HG03439 (cell line): ENCODE measurements at regions not wholly inside any gene's neighbourhood (a gene's known extent, or its start where the extent isn't known, plus 50 kb on each side); places are given as distances from the start of the nearest gene placed in this dataset.
"Not testable (repeated sequence)": the region's sequence is repeated elsewhere in the genome, so short reads cannot be mapped to it uniquely, and the experiment has no call there.

Source experiments
- ATAC-seq: cut with Tn5 transposase; IDR thresholded peaks from one replicate; pipeline ENCODE4 v1.9.1; 2021; ENCODE audit warnings: mild to moderate bottlenecking, moderate library complexity; ENCODE audit not compliant: unreplicated experiment

DNA sequence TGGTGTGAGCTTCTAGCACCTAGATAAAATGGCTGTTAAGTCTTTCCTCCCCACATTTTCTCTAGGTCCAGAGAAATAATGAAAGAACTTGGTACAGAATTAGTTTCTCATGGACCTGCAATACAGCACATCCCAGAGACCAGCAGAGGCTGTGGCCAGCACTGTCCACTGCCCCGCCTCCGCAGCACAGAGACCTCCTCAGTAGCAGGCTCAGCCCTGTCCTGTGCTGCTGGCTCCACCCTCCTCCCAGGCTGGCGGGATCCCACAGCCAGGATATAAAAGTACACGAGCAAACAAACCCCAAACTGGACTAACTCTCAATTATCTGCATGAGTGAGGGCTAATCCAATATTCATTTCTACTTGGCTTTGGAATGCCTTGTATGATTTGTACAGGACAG is 401.5 kb downstream of the RPS6KC1 start:
- ATAC-seq = no peak

DNA sequence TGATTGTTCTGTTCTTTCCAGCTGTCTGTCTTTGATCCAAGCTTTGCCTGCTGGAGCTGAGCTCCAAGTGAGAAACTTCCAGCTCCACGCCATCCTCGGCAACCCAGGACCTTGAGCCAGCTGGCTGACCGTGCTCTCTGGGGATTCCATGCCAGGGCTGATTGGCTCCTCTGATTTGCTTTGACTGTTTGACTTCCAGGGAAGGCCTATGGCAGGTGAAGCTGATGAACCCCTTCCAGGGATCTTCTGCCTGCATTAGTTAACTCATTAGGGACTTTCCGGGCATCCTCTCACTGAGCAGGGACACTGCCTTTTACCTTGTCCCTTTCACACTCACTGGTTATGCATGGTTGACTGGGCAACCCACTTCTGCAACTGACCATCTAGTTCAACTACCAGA is 406.1 kb downstream of the RPS6KC1 start:
- ATAC-seq = no peak

DNA sequence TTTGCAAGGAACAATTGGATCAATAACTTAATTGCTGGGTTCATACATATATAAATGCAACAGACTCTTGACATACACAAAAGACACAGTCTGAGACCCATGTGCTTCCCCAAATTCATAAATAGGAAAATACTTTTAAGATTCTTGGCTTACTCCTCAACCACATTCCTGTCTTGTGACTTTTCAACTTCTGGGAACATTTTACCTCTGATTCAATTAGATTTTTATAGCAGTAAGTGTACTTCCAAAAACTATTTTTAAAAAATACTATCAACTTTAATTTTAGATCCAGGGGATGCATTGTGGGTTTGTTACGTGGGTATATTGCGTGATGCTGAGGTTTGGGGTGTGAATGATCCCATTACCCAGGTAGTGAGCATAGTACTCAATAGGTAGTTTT is 406.7 kb downstream of the RPS6KC1 start:
- no peak for ATAC-seq

DNA sequence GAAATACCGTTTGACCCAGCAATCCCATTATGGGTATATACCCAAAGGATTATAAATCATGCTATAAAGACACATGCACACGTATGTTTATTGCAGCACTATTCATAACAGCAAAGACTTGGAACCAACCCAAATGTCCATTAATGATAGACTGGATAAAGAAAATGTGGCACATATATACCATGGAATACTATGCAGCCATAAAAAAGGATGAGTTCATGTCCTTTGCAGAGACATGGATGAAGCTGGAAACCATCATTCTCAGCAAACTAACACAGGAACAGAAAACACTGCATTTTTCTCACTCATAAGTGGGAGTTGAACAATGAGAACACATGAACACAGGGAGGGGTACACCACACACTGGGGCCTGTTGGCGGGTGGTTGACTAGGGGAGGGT is 411.3 kb downstream of the RPS6KC1 start:
- ATAC-seq = not testable (repeated sequence)

DNA sequence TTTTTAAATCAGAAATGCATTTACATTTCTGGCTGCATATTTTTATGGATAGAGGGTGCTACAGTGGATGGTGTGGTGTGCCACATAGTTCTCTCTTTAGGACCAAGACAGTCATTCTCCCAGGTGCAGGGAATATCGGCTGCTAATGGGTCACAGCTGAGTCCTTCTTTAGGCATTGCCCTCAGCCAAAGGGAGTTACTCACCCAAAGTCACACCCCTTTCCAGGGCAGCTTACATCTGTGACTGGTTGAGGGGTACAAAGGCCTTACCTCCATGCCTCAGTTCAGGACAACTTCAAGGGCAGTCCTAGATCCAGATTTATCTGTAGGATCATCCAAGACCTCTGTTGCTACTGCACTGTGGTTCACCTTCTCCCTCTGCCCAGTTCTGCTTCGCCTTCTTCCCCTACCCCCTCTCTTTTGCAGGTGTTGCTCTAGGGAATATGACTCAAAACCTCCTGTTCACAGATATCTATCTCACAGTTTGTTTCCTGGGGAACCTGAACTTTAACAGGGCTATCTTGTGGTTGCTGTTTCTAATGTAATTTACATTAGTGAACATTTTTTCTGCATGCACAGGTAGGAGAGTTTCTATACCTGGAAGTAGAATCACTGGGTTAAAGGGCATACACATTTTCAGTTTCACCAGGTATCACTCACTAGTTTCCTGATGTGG is 413.9 kb downstream of the RPS6KC1 start:
- ATAC-seq = no peak

DNA sequence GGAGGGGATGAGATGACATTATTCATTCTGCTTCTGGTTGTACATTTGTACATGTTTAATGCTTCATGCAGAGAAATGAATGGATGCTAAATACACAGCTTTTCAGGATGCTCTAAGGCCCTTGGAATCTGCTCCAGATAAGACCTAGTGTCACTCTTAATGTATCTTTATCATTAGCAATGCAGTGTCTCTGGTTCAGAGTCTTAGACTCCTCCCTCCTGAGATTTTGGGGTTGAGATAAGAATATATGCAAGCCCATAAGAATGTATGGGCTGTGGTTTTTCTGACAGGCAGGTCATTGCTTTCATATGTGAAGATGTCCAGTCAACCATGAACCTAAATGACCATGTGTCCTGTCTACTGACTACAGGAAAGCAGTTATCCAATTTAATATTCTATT is 415.5 kb downstream of the RPS6KC1 start:
- no peak for ATAC-seq

DNA sequence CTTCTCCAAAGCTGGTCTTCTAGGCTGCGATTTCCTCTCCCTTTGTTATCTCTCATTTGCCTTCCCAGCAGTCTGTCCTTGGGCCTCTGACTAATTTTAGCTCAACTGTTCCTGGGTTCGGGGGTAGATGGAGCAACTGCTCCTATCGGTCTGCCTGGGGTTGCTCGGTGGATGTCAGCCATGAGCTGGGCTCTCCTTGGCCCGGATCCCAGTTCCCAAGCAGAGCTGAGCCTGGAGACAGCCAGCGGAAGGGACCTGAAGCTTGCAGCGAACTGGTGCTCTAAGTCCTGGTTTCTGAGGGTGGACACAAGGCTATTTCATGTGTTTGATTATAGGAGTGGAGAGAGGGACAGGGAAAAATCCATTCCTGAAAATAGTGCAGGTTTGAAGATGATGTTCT is 423.0 kb downstream of the RPS6KC1 start:
- no peak for ATAC-seq

DNA sequence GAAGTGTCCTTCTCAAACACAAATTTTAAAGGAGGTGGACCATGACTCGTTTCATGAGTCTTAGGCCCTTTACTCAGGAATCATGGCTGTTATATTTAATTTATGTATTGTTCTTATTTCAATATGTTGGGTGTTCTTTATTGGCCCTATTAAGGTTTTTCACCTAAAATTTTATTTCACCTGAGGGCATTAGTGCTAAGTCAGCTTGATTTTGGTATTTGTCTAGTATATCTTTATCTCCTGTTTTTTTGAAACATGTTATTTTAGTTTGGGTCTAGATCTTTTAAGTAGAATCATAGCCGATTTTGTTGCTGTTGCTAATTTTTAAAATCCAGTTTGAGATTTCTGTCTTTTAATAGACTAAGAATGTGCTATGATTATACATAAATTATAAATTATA is 430.4 kb downstream of the RPS6KC1 start:
- ATAC-seq = no peak

DNA sequence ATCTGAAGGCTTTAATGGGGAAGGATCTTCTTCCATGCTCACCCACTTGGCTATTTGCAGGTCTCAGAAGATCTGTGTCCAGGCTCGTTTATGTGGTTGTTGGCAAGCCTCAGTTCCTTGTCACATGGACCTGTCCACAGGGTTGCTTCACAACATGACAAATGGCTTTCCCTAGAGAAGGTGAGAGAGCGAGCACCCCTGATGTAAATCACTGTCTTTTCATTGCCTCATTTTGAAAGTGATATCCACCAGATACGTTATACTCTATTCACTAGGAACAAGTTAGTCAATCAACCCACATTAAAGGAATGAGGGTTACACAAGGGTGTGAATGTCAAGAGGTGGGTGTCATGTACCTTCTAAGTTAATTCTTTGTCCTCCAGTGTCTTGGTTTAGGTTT is 433.3 kb downstream of the RPS6KC1 start:
- ATAC-seq = no peak

DNA sequence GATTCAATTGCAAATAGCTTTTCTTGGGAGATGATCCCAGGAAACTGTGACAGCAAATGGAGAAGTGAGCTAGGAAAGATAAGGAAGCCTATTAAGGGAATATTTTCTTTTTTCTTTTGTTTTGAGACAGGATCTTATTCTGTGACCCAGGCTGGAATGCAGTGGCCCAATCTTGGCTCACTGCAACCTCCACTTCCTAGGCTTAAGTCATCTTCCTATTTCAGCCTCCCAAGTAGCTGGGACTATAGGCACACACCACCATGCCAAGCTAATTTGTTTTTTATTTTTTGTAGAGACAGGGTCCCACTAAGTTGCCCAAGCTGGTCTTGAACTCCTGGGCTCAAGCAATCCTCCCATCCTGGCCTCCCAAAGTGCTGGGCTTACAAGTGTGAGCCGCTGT is 433.7 kb downstream of the RPS6KC1 start:
- no peak for ATAC-seq

DNA sequence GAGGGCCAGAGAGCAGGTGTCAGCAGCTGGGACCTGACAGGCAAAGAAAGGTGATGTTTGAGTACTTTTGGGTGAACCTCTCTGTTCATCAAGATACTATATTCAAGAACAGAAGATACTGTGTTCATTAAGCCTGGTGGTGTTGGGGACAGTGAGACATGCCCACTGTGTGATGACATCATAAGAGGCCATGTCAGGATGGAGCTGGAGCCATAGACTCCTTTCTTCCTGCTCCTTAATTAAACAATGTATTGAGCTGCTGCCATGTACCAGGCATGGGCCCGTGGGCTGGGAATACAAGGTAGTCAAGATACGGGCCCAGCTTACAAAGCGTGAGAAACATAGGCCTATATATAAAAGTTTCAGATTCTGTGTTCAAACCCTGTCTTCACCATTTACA is 435.4 kb downstream of the RPS6KC1 start:
- no peak for ATAC-seq

DNA sequence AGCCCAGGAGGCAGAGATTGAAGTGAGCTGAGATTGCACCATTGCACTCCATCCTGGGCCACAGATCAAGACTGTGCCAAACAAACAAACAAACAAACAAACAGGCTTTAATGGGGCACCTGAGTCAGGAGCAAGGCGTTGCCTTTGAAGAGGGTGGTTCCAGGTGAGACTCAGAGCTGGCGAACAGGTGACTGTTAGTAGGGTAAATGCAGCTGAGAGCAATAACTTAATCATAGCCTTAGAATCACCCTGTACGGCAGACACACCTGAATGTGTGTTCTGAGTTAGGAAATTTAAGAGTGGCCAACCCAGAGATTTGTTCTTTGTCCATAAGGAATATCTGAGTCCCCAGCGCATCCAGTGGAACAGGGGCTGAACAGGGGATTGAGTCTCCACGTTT is 440.4 kb downstream of the RPS6KC1 start:
- no peak for ATAC-seq

DNA sequence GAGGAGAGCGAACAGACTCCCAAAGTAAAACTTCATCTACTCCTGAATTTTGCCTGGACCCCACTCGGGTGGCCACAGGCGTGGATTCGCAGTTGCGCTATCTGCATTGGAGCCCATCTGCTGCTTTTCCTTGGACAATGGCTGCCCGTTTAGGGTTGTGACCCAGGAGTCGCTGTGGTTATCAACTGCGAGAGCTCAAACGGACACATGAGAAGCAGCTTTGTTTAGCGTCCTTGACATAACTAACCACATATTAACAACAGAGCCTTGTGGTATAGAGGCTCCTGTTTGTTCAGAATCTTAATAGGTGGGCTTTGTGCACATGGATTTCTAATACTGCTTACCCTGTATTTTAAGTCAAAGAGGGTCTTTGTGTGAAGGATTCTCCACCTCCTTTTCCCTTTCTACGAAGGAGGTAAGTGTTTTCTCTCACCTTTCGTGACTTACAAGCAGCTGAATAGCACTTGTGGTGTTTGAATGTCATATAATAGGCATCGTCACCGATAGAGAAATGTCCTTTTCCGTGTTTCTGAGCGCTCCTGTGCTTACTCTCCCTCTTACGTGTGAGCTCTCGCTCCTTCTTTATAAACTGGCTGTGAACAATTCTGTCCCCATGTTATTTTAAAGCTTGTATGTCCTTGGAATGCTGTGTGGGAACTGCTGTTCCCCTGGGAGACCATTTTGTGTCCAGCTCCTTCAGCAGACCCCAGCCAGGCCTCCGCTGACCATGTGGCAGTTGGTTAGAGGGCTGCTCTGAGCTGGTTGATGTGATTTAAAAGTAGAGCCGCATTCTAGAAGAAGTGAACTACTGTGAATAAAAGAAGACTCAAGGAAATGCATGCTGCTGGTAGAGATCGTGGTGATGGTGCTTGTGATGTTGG is 441.4 kb downstream of the RPS6KC1 start:
- no peak for ATAC-seq

DNA sequence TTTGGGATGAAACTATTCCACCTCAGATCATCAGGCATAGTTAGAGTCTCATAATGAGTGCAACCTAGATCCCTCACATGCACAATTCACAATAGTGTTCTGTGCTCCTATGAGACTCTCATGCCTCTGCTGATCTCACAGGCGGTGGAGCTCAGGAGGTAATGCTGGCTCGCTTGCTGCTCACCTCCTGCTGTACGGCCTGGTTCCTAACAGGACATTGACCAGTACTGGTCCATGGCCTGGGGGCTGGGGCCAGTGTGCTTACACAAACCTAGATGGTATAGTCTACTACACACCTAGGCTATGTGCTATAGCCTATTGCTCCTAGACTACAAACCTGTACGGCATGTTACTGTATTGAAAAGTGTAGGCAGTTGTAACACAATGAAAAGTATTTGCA is 448.4 kb downstream of the RPS6KC1 start:
- no peak for ATAC-seq

DNA sequence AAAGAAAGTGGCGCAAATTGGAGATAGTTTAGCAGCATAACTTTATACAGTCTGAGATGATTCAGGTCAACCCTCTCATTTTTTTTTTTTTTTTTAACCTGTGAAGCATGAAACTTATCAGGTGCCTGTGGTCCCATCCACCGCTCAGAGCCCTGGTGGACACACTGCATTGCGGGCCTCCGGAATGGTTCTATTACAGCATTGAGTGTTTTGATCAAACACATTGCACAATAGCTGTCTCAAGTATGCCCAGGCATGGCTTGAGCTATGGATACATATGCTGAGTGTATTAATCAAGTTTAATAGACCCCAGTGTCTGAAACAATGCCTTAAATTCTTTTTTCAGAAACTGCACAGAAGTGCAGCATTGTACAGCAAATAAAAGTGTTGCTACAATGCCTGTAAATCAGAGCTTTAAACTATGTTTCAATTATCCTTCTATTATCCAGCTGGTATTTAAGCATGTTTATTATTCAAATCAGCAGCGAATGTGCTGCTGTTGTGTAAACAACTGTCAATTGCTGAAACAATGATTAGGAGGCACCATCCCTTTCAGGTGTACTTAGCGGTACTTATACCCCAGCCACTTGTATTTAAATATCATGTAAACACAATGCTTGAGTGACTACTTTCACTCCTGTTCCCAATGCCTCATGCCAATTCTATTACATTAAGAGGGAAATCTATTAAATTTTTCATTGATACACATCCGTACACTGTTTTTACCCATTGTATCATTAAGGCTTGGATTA is 456.6 kb downstream of the RPS6KC1 start:
- no peak for ATAC-seq

DNA sequence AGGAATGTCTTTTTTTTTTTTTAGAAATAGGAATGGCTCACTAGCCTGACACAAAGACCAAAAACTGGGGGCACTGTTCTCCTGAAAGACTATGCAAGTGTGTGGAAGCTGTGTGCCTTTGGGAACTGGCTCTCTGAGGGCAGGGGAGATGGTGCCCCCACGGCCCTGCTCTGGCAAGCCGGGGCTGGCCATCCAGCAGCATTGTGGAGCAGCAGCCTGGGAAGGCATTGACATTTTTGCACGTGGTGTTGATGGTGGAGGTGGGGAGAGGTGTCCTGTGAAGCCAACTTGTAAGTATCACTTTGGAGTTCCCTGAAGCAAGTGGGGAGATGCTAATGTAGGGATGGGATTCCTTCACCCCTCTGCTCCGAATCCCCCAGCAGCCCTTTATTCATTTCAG is 460.1 kb downstream of the RPS6KC1 start:
- ATAC-seq = no peak

DNA sequence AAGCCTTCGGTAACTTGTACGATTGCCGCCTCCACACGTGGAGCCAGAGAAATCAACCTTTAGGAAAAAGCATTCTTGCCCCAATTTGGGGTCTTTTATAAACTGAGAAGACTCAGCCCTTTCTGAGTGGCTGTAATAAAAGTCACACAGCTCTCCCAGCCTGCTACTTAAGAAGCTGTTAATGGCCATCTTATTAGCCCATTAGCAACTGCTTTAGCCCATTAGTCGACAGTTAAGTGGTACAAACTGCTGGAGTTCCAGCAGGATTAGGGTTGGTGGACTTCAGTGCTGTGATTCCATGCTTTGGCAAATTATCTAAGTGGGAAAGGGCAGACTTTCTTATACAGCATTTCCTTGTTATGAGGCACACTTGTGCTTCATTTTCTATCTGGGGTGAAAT is 461.3 kb downstream of the RPS6KC1 start:
- no peak for ATAC-seq

DNA sequence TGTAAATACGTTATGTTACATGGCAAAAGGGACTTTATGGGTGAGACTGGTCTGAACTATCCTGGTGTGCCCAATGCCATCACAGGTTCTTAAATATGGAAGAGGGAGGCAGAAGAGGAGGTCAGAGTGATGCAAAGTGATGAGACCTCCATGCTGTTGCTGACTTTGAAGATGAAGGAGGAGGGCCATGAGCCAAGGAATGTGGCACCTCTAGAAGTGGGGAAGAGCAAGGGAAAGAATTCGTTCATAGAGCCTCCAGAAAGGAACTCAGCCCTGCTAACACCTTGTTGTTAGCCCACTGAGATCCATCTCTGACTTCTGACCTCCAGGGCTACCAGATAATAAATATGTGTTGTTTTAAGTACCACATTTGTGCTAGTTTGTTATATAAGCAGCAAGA is 462.0 kb downstream of the RPS6KC1 start:
- no peak for ATAC-seq

DNA sequence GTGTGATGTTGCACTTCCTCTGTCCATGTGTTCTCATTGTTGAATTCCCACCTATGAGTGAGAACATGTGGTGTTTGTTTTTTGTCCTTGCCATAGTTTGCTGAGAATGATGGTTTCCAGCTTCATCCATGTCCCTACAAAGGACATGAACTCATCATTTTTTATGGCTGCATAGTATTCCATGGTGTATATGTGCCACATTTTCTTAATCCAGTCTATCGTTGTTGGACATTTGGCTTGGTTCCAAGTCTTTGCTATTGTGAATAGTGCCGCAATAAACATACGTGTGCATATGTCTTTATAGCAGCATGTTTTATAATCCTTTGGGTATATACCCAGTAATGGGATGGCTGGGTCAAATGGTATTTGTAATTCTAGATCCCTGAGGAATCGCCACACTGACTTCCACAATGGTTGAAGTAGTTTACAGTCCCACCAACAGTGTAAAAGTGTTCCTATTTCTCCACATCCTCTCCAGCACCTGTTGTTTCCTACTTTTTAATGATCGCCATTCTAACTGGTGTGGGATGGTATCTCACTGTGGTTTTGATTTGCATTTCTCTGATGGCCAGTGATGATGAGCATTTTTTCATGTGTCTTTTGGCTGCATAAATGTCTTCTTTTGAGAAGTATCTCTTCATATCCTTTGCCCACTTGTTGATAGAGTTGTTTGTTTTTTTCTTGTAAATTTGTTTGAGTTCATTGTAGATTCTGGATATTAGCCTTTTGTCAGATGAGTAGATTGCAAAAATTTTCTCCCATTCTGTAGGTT is 463.6 kb downstream of the RPS6KC1 start:
- ATAC-seq = not testable (repeated sequence)

DNA sequence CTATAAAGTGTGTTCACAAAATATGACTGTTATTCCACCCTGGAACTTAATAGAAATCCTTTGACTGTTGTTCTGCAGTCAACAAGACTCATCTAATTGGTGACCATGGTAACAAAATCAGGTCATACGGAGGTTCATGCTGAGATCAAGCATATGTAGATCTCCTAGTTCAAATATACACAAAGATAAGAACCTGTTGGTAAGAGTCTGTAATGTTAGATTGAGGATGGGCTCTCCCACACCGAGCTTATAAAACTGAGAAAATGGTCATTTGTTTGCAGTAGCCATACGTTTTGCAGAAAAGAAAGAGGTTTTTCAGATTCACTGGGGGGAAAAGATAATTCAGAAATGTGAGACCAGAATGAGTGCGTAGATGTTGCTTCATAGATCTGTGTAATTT is 468.1 kb downstream of the RPS6KC1 start:
- ATAC-seq = no peak

DNA sequence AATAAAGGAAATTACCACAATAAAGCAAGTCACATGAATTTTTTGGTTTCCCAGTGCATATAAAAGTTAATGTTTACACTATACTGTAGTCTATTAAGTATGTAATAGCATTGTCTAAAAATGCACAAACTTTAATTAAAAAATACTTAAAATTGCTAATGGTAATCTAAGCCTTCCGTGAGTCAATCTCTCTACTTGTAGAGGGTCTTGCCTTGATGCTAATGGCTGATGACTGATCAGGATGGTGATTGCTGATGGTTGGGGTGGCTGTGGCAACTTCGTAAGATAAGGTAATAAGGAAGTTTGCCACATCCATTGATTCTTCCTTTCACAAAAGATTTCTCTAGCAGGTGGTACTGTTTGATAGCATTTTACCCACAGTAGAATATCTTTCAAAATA is 466.6 kb upstream of the PROX1 start:
- no peak for ATAC-seq
